Hematopoietic multipotent progenitor cell (in vitro differentiated cells): ENCODE measurements at regions not wholly inside any gene's neighbourhood (a gene's known extent, or its start where the extent isn't known, plus 50 kb on each side); places are given as distances from the start of the nearest gene placed in this dataset.

Experiments
- DNase-seq, 3 donors: peaks; one replicate each; pipeline ENCODE4 v3.0.0-alpha.2; 2011 to 2015; ENCODE audit warnings: low read depth in 2 of 3, low spot score in 2 of 3

GRCh38 chr3:102599819-102600576 is 165.2 kb downstream of the ZPLD1 start:
- no peak for DNase-seq

DNA sequence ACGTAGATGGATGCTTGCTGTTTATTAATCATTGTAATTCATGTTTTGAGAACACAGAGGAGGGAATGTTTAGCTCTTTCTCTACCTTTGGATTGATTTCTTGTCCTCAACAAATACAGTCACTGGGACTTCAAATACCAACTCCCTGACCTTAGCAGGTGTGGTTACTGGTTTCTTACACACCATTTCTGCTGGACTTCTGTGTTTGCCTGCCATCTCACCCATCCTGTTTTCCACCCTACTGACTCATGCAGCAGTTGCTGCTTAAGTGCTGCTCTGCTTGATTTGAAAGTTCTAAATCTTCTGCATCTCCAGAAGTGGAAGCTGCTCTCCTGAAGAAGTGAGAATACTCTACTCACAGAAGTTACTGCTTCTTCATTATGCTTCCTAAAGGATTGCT is 170.3 kb downstream of the ZPLD1 start:
- no peak for DNase-seq

DNA sequence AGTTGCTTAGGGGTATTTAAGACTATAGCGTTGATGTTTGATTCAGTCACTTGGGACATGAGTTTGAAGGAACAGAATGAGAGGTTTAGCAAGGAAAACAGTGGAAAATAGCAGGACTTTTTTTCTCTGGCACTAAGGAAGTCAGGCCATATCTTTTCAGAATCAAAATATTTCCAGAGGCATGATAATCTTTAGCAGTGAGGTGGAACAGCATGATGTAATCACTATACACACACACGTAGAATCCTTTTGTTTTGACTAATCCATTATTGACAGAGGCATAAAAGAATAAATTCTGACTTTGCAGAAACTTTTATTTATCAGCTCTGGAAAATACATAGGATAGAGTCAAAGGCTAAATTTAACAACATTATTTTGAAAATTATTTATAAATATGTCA is 174.1 kb downstream of the ZPLD1 start:
- no peak for DNase-seq

GRCh38 chr3:102614021-102614569 is 179.3 kb downstream of the ZPLD1 start:
- no peak for DNase-seq

DNA sequence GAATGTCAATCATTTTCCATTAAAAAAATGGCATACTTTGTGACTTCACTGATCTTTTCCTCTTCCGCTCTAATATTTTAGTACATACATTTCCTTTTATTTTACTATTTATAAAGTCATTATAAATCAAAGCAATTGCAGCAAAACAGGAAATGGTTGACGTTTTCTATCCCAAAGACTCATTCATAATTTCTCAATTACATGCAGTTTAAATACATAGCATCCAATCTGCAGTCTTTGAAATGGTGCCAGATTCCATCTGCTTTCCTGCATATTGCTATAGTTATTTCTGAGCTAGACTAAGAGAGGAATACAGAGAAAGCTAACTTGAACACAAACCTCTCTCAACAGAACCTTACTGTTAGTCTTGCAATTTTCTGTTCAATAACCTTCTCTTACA is 179.8 kb downstream of the ZPLD1 start:
- no peak for DNase-seq

GRCh38 chr3:102617381-102617780 is 182.6 kb downstream of the ZPLD1 start:
- no peak for DNase-seq

DNA sequence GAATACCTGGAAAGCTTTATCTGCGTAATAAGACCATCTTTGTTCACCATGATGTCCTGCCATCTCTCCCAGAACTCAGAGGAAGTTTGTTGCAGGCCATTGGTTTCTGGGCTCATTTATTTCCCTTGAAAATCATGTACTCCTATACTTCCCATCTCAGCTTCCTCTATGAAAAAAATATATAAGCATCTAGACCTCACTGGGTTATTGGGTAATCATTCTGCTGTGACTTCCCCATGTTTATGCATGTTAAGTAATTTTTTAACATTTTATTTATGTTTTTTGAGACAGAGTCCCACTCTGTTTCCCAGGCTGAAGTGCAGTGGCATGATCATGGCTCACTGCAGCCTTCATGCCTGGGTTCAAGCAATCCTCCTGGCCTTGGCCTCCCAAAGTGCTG is 184.5 kb downstream of the ZPLD1 start:
- DNase-seq, result no peak

DNA sequence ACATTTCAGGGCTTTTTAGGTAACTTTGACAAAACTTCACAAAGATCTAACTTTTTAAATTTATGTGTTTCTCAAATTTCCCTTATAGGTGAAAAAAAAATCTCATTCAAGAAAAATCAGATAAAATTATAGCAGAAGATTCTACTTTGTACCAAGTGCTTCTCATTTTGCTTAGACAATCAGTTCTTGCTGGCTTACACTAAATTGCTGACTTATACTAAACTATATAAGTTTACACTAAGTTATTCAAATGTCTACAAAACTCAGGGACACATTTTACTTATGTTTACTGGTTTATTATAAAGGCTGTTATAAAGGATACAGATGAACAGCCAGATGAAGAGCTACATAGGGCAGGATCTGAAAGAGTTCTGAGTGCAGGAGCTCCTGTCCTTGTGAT is 195.1 kb downstream of the ZPLD1 start:
- DNase-seq, result no peak

- DNase-seq, result no peak
These were observed 195.7 kb downstream of the ZPLD1 start for GRCh38 chr3:102630531-102630930.

GRCh38 chr3:102643546-102643945 is 208.7 kb downstream of the ZPLD1 start:
- no peak for DNase-seq

DNA sequence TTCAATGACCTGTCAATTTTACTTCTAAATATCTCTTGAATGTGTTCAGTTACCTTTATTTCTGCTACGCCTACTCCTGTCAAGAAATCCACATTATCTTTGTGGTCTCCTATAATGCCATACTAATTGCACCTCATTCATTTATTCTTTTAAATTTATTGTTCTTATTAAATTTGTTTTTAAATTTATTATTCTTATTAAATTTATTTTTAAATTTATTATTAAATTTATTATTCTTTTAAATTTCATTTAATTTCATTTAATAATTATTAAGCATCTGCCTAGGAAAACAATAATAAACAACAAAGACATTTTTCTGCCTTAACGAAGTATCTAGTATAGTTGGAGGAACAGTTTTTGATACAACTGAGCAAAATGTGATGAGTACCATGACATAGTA is 211.7 kb downstream of the ZPLD1 start:
- DNase-seq, result no peak

- DNase-seq, result no peak
These were observed 225.8 kb downstream of the ZPLD1 start for GRCh38 chr3:102660653-102661052.

DNA sequence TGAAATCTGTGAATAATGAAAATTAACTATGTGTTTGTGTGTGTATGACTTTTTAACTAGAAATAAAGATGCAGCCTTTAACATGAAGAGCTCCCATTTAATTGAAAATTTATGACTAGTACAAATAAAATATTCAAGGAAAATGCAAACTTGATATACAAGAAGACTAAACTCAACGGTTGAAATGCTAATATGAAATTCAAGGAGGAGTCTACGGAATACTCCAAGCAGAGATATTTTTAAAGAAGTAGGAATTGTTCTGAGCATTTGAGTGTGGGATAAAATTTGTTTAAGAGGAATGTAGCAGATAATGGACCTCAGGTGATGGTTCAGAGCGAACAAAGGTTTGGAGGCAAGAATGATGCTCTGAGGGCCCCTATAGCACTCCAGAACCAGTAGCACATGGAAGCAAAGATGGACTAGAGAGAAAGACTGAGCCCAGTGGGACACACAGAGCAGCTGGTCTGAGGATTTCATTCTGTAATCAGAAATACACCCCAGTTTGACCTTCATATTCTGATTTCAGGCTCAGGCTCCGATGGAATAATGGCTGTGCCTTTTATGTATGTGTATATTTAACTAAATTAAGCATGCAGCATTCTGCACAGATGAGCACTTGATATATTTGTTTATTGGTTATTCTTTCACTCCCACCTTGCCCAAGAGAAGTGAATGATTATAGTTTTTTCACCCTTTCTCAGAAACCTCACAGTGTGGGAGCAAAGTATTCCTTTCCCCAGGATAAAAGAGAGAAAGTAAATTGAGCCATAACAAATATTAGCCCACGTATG is 227.1 kb downstream of the ZPLD1 start:
- DNase-seq, result no peak

- no peak for DNase-seq
These were observed 227.6 kb downstream of the ZPLD1 start for GRCh38 chr3:102662498-102662772.

GRCh38 chr3:102664126-102664525 is 229.3 kb downstream of the ZPLD1 start:
- no peak for DNase-seq

GRCh38 chr3:102665183-102665582 is 230.4 kb downstream of the ZPLD1 start:
- no peak for DNase-seq

DNA sequence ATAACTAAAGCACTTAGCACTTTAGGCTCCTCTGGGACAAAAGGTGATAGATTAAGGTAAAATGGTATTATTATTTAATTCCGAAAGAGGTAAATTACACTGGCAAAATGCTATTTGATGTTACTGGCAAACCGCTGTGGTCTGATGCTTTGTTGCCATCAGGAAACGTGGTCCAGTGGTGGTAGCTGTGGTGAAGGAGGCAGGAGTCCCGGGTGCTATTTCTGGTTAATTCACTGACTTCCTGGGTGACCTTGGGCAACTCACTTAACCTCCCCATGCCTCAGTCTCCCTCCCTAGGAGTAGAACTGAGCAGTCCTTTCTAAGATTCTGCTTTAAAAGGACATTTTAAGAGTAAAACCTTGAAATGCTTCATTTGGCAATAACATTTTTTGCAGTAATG is 233.4 kb downstream of the ZPLD1 start:
- DNase-seq, result no peak

DNA sequence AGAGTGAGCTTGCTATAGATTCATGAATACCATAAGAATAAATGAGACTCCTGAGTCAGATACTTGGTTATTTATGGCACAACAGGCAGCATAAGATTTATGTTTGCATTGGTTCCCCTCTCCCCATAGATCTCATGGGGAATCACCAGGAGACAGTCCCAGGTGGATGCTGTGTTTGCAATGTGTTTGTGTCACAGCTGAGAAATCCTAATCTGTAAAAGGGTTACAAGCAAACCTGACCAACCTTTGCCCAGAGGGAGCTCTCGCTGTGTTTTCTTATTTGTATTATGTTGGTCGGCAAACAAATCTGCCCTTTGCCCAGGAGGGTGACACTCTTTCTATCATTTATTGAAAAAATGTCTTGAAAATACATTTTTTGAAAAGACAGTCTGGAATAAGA is 236.2 kb downstream of the ZPLD1 start:
- DNase-seq, result no peak

GRCh38 chr3:102672305-102672704 is 237.5 kb downstream of the ZPLD1 start:
- no peak for DNase-seq

DNA sequence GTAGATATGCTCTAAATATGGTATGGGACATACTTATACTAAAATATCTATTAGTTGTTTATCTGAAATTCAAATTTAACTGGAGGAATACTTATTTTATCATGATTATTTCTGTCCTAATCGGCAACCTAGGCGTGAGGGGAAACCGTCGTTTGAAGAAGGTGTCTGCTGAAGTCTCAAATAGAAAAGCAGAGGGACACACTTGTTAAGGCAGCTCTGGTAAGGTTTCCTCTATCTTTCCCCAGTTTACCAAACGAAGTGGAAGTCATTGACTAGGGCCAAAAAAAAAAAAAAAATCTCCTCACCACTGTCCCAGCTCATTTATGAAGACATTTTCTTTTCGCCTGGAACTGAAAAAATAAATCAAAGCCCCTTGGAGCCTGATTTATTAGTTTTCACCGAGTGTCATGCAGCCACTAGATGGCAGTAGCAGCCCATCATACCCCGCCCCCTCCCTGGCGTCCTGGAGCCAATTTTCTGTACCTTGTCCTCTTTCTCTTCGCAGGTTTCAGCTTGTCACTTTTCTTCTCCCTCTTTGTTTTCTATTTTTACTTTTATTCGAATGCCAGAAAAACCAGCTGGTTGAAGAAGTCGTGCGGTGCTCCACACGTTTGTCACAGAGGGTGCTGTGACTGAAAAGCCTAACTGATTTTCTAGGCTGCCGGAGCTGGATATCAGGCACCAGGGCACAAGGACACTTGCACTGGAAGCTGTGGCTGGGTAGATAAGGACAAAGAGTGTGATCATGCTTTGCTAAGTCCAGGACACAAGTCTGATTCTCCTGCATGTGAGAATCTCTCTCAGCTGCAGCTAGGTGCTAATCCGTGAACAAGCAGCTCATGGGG is 238.7 kb downstream of the ZPLD1 start:
- peak; percentile 10 to 60 (median 31) for DNase-seq

GRCh38 chr3:102674284-102674683 is 239.5 kb downstream of the ZPLD1 start:
- no peak for DNase-seq
